ENCODE measurements at regions not wholly inside any gene's neighbourhood (a gene's known extent, or its start where the extent isn't known, plus 50 kb on each side); places are given as distances from the start of the nearest gene placed in this dataset.

- no peak overlapping the region for H3K23ac ChIP-seq (ENCODE audit: insufficient read length, low read depth, low read length)
- H4K91ac ChIP-seq (ENCODE audit: insufficient read length, low read depth, low read length): no peak overlapping the region
- no CpG with 5 or more reads among the region's 6 CpGs for WGBS (ENCODE audit: extremely low coverage, insufficient read length, low lambda C conversion rate)
- no peak overlapping the region for H2BK120ac ChIP-seq (ENCODE audit: low read depth, low read length, poor library complexity, severe bottlenecking)
- no peak overlapping the region for H4K5ac ChIP-seq (ENCODE audit: insufficient read length, low read depth, low read length)
- H2AFZ ChIP-seq (ENCODE audit: low read length): no peak overlapping the region
- no peak overlapping the region for H2BK15ac ChIP-seq (ENCODE audit: low read depth, low read length)
- Mint-ChIP-seq H3K9me3 (no peaks in the 10 kb centered on the region), H3K4me3 (no peak overlapping the region), H3K36me3 (ENCODE audit: insufficient read depth in 1 of 3, low read depth in 3 of 3) (no peaks in the 10 kb centered on the region; a peak in 1 of 7 replicates), H3K27me3 (ENCODE audit: low read depth) (peaks cover 10% of the 10 kb centered on the region), H3K4me1 (peaks cover 5% of the 10 kb centered on the region in 2 experiments; a peak in 3 of 4 replicates), H3K27ac (no peak overlapping the region)
- H3K9ac ChIP-seq (ENCODE audit: extremely low read depth, insufficient read length, low read length): no peak overlapping the region
- H3K27ac ChIP-seq (ENCODE audit: insufficient read length, low read depth, low read length): no peak overlapping the region
- no peak overlapping the region for H4K8ac ChIP-seq (replicated peaks; ENCODE audit: insufficient read length, low read depth, low read length)
- H3K79me2 ChIP-seq (ENCODE audit: insufficient read depth, low read length): no peaks in the 10 kb centered on the region
- no peaks in the 10 kb centered on the region for H3K9me3 ChIP-seq (ENCODE audit: control insufficient read depth, low read depth, low read length)
- H2BK12ac ChIP-seq (ENCODE audit: insufficient read length, low read depth, low read length): no peak overlapping the region
- H3K4ac ChIP-seq (ENCODE audit: low read depth, low read length): no peak overlapping the region
- H3K23me2 ChIP-seq (ENCODE audit: insufficient read length, low read depth, low read length, poor library complexity, severe bottlenecking): no peaks in the 10 kb centered on the region
- no peaks in the 10 kb centered on the region for H3K79me1 ChIP-seq (ENCODE audit: insufficient read depth, low read depth, low read length, poor library complexity, severe bottlenecking)
- no peaks in the 10 kb centered on the region for H3K27me3 ChIP-seq (ENCODE audit: insufficient read depth, low read length)
- H4K20me1 ChIP-seq (ENCODE audit: control insufficient read depth, insufficient read depth, insufficient read length): no peaks in the 10 kb centered on the region
- H2AK5ac ChIP-seq (ENCODE audit: insufficient read length, low read length): no peak overlapping the region
- no peak overlapping the region for H2BK20ac ChIP-seq (ENCODE audit: low read depth, low read length, poor library complexity, severe bottlenecking)
- H2BK5ac ChIP-seq (ENCODE audit: insufficient read length, low read length): no peak overlapping the region
- H3K14ac ChIP-seq (ENCODE audit: insufficient read depth, low read length): no peak overlapping the region; the same call in 1 of the 2 replicates
- H3T11ph ChIP-seq (ENCODE audit: low read length): no peak overlapping the region
- H3K56ac ChIP-seq (ENCODE audit: insufficient read length, low read depth, low read length): no peak overlapping the region
- H3K18ac ChIP-seq (ENCODE audit: insufficient read length, low read depth, low read length): no peak overlapping the region
- no peak for DNase-seq
- H3K4me2 ChIP-seq (ENCODE audit: insufficient read depth, insufficient read length, low read length): no peak overlapping the region
- TF ChIP-seq CTCF (conservative IDR thresholded peaks at IDR 0.05): no peak; the same call in 2 of the 3 replicates
- no peaks in the 10 kb centered on the region for H3K4me1 ChIP-seq (ENCODE audit: insufficient read depth, low read length)
Observed at GRCh38 chr11:15901054-15901453, 455.3 kb downstream of the SOX6 start.

Data from H9 (cell line).